GM06990 (cell line): ENCODE measurements at regions not wholly inside any gene's neighbourhood (a gene's known extent, or its start where the extent isn't known, plus 50 kb on each side); places are given as distances from the start of the nearest gene placed in this dataset.

Experiments
- DNase-seq: peaks from one replicate; pipeline ENCODE4 v3.0.0-alpha.2; 2011; ENCODE audit not compliant: insufficient read length; ENCODE audit errors: extremely low read depth
- H3K27me3 ChIP-seq: replicated peaks from 2 replicates; pipeline ENCODE4 v1.6.0; 2011; ENCODE audit warnings: low read length; ENCODE audit not compliant: control insufficient read depth, insufficient read depth
- H3K36me3 ChIP-seq: 2 replicates; pipeline ENCODE4 v1.5.1; 2011; ENCODE audit warnings: low read length; ENCODE audit not compliant: control insufficient read depth, insufficient read depth
- H3K4me3 ChIP-seq: replicated peaks from 2 replicates; pipeline ENCODE4 v1.5.1; 2011; ENCODE audit warnings: low read depth, mild to moderate bottlenecking, control low read depth, low read length
- TF ChIP-seq, protein P1 (sequence below): IDR thresholded peaks from 2 replicates; pipeline ENCODE4 v1.5.1; 2011; ENCODE audit warnings: low read length, control low read depth, mild to moderate bottlenecking, inconsistent platforms; ENCODE audit not compliant: insufficient read depth, poor library complexity, severe bottlenecking

DNA sequence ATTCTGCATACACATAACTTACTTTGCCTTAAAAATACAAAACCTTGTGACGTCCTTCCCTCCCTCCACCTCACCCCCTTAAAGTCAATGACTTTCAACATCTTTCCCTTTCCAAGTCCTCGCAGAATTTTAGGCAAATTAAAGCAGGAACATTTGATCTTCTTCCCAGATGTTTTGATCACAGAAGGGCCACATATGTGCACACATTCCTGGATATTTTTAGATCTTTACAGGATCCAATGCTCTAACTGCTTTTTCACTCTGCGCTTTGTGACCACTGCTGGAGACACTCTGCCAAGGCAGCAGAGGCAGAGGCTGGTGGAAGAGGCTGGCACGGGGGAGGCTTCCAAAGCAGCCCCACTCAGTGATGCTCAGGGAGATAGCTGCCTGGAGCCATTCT lies 130.7 kb downstream of the SEC61B start:
- TF ChIP-seq, protein P1, sequence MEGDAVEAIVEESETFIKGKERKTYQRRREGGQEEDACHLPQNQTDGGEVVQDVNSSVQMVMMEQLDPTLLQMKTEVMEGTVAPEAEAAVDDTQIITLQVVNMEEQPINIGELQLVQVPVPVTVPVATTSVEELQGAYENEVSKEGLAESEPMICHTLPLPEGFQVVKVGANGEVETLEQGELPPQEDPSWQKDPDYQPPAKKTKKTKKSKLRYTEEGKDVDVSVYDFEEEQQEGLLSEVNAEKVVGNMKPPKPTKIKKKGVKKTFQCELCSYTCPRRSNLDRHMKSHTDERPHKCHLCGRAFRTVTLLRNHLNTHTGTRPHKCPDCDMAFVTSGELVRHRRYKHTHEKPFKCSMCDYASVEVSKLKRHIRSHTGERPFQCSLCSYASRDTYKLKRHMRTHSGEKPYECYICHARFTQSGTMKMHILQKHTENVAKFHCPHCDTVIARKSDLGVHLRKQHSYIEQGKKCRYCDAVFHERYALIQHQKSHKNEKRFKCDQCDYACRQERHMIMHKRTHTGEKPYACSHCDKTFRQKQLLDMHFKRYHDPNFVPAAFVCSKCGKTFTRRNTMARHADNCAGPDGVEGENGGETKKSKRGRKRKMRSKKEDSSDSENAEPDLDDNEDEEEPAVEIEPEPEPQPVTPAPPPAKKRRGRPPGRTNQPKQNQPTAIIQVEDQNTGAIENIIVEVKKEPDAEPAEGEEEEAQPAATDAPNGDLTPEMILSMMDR, result no peak
- no peaks in the 10 kb centered on the region for H3K36me3 ChIP-seq
- no peak overlapping the region for H3K4me3 ChIP-seq
- H3K27me3 ChIP-seq, result no peaks in the 10 kb centered on the region
- DNase-seq, result no peak

DNA sequence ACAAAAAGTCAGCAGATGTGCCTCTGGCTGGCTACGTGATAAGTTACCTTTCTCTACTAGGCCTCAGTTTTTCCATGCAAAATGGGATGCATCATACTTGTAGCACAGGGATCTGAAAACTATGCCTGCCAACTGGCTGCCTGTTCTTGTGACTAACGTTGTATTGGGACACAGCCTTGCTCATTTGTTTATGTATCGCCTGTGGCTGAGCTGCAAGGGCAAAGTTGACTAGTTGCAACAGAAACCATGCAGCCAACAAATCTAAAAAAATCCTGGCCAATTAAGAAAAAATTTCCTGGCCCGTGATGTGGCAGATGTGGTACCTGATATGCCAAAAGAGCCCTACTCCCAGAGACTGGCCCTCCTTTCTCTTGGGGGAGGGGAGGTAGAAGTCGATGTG lies 131.3 kb downstream of the SEC61B start:
- TF ChIP-seq, protein P1, result no peak
- H3K36me3 ChIP-seq, result no peaks in the 10 kb centered on the region
- no peaks in the 10 kb centered on the region for H3K27me3 ChIP-seq
- H3K4me3 ChIP-seq, result no peak overlapping the region
- no peak for DNase-seq

DNA sequence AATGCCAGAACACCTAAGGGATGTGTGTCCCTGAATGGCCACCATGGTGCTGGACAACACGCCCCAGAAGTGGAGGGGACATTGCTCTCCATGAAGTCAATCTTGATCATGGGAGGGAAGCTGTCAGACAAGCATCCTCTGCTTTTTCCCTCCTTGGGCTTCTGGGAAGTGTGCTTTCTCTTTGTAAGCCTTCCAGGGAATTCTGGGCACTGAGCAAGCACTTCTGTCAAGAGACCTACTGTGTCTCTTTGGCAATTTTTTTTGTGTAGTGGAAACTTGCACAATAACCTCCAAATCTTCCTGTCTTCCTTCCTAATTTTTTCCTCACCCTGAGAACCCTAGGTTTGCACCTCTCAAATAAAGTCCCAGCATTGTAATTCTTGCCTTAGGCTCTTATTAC lies 132.0 kb downstream of the SEC61B start:
- TF ChIP-seq, protein P1, result no peak
- DNase-seq, result no peak

GRCh38 chr9:99356512-99356971 lies 134.5 kb downstream of the SEC61B start:
- TF ChIP-seq, protein P1, result no peak
- no peaks in the 10 kb centered on the region for H3K27me3 ChIP-seq
- H3K36me3 ChIP-seq, result no peaks in the 10 kb centered on the region
- H3K4me3 ChIP-seq, result no peak overlapping the region
- no peak for DNase-seq

More for the DNA sequence above, 132.0 kb downstream of the SEC61B start:
- Histone ChIP-seq H3K36me3 (no peaks in the 10 kb centered on the region), H3K27me3 (no peaks in the 10 kb centered on the region), H3K4me3 (no peak overlapping the region)

- Histone ChIP-seq H3K36me3 (no peaks in the 10 kb centered on the region), H3K27me3 (no peaks in the 10 kb centered on the region), H3K4me3 (no peak overlapping the region)
- no peak for DNase-seq
- TF ChIP-seq, protein P1, result no peak
Measured at GRCh38 chr9:99357575-99357974, 135.5 kb downstream of the SEC61B start.

GRCh38 chr9:99358668-99359067 lies 136.6 kb downstream of the SEC61B start:
- TF ChIP-seq, protein P1, result no peak
- H3K4me3 ChIP-seq, result no peak overlapping the region
- no peaks in the 10 kb centered on the region for H3K36me3 ChIP-seq
- no peaks in the 10 kb centered on the region for H3K27me3 ChIP-seq
- no peak for DNase-seq
